GM23248 (cell line): ENCODE measurements at regions not wholly inside any gene's neighbourhood (a gene's known extent, or its start where the extent isn't known, plus 50 kb on each side); places are given as distances from the start of the nearest gene placed in this dataset.

Experiments used
- DNase-seq: peaks from one replicate; pipeline ENCODE4 v3.0.0-alpha.2; 2015
- H2AFZ ChIP-seq: fragments of 200-600 bp; sonication (generic); 2 replicates; pipeline ENCODE4 v1.6.1; 2016; ENCODE audit warnings: antibody characterized with exemption
- H3F3A ChIP-seq: fragments of 200-600 bp; sonication (generic); 2 replicates; pipeline ENCODE4 v1.6.1; 2016; ENCODE audit warnings: mild to moderate bottlenecking, antibody characterized with exemption, mixed run types; ENCODE audit not compliant: insufficient read depth
- H3K27ac ChIP-seq: fragments of 200-600 bp; sonication (generic); 2 replicates; pipeline ENCODE4 v1.5.1; 2016; ENCODE audit warnings: mild to moderate bottlenecking
- H3K27me3 ChIP-seq: fragments of 200-600 bp; sonication (generic); replicated peaks from 2 replicates; pipeline ENCODE4 v1.6.1; 2016; ENCODE audit warnings: mild to moderate bottlenecking; ENCODE audit not compliant: insufficient read depth
- H3K36me3 ChIP-seq: fragments of 200-600 bp; sonication (generic); 2 replicates; pipeline ENCODE4 v1.6.1; 2016; ENCODE audit warnings: low read depth, mild to moderate bottlenecking
- H3K4me1 ChIP-seq: fragments of 200-600 bp; sonication (generic); 2 replicates; pipeline ENCODE4 v1.6.1; 2016; ENCODE audit warnings: mild to moderate bottlenecking; ENCODE audit not compliant: insufficient read depth
- H3K4me2 ChIP-seq: fragments of 200-600 bp; sonication (generic); one replicate; pipeline ENCODE4 v1.6.1; 2016; ENCODE audit warnings: mild to moderate bottlenecking; ENCODE audit not compliant: unreplicated experiment
- H3K4me3 ChIP-seq: fragments of 200-600 bp; sonication (generic); 2 replicates; pipeline ENCODE4 v1.5.1; 2016; ENCODE audit warnings: mild to moderate bottlenecking
- H3K79me2 ChIP-seq: fragments of 200-600 bp; sonication (generic); 2 replicates; pipeline ENCODE4 v1.6.1; 2016; ENCODE audit warnings: mild to moderate bottlenecking; ENCODE audit not compliant: insufficient read depth
- H3K9ac ChIP-seq: fragments of 200-600 bp; sonication (generic); 2 replicates; pipeline ENCODE4 v1.6.1; 2016; ENCODE audit warnings: mild to moderate bottlenecking
- H3K9me2 ChIP-seq: fragments of 200-600 bp; sonication (generic); 2 replicates; pipeline ENCODE4 v1.6.1; 2016; ENCODE audit warnings: mixed run types, mild to moderate bottlenecking, moderate library complexity; ENCODE audit not compliant: insufficient read depth
- H3K9me3 ChIP-seq: fragments of 200-600 bp; sonication (generic); one replicate; pipeline ENCODE4 v1.6.1; 2017; ENCODE audit warnings: low read depth
- H4K20me1 ChIP-seq: fragments of 200-600 bp; sonication (generic); 2 replicates; pipeline ENCODE4 v1.6.0; 2016; ENCODE audit not compliant: insufficient read depth
- EZH2 ChIP-seq: fragments of 200-600 bp; sonication (generic); IDR thresholded peaks from 2 replicates; pipeline ENCODE4 v1.6.1; 2018; ENCODE audit warnings: antibody characterized with exemption, mild to moderate bottlenecking; ENCODE audit not compliant: insufficient read depth, poor library complexity, severe bottlenecking
- EZH2phosphoT487 ChIP-seq: fragments of 200-600 bp; sonication (generic); IDR thresholded peaks from 2 replicates; pipeline ENCODE4 v1.6.1; 2018; ENCODE audit warnings: antibody characterized with exemption, moderate library complexity, mild to moderate bottlenecking, low read depth; ENCODE audit not compliant: insufficient read depth
- WGBS, 2 experiments: methylation state at CpG; one replicate each; pipeline ENCODE4 v1.1.6; 2015 to 2017; ENCODE audit warnings: low lambda C conversion rate in 2 of 2, low coverage in 1 of 2; ENCODE audit errors: missing lambda C conversion rate in 2 of 2; 5-methylcytosine and 5-hydroxymethylcytosine counted together
- in situ Hi-C: fragments of 300-500 bp; cut with MboI; formaldehyde crosslinking; loops from 2 replicates; pipeline ENCODE4 v1.15.0; 2020

GRCh38 chr12:92079054-92079385 is 66.6 kb downstream of the BTG1 start:
- in situ Hi-C loops: no loop called here
- peak; percentile 65 for DNase-seq
- TF ChIP-seq EZH2: no peak
- no peak for TF ChIP-seq EZH2phosphoT487
- H3K4me3 ChIP-seq: peak overlapping the region; percentile 39; the same call in 1 of the 2 replicates
- no peaks in the 10 kb centered on the region for H3K36me3 ChIP-seq
- H3K4me2 ChIP-seq: peak overlapping the region; percentile 63
- H3K9me2 ChIP-seq: no peaks in the 10 kb centered on the region
- H3K79me2 ChIP-seq: no peaks in the 10 kb centered on the region
- H3K4me1 ChIP-seq: peaks cover 71% of the 10 kb centered on the region
- no peaks in the 10 kb centered on the region for H3K27me3 ChIP-seq
- peak overlapping the region; percentile 74 for H3K9ac ChIP-seq
- H2AFZ ChIP-seq: no peak overlapping the region
- H3F3A ChIP-seq: peaks cover 68% of the 10 kb centered on the region
- H3K27ac ChIP-seq: peak overlapping the region; percentile 97
- no peaks in the 10 kb centered on the region for H3K9me3 ChIP-seq
- no peaks in the 10 kb centered on the region for H4K20me1 ChIP-seq

- Histone ChIP-seq H3K27me3 (no peaks in the 10 kb centered on the region), H3K4me2 (peak overlapping the region; percentile 63), H3K4me3 (peak overlapping the region; percentile 39), H3K9me3 (no peaks in the 10 kb centered on the region), H3K9me2 (no peaks in the 10 kb centered on the region), H3K27ac (peak overlapping the region; percentile 97), H3K79me2 (no peaks in the 10 kb centered on the region), H3F3A (peaks cover 68% of the 10 kb centered on the region), H4K20me1 (no peaks in the 10 kb centered on the region), H3K36me3 (no peaks in the 10 kb centered on the region), H3K9ac (peak overlapping the region; percentile 74), H3K4me1 (peaks cover 71% of the 10 kb centered on the region), H2AFZ (no peak overlapping the region)
- 1 to 2% methylated on average over 4 of the region's 4 CpGs for WGBS, 2 experiments
- peak; percentile 100 for DNase-seq
- in situ Hi-C loops: no loop called here
- TF ChIP-seq EZH2 (no peak), EZH2phosphoT487 (peak; percentile 78; the same call in 1 of the 2 replicates)
Measured at GRCh38 chr12:92078167-92079053, 67.2 kb downstream of the BTG1 start.

- H3K9me2 ChIP-seq: no peaks in the 10 kb centered on the region
- H3K36me3 ChIP-seq: no peaks in the 10 kb centered on the region
- TF ChIP-seq EZH2 (no peak), EZH2phosphoT487 (no peak)
- 50 to 56% methylated on average over 1 of the region's 1 CpG for WGBS, 2 experiments
- H3K27me3 ChIP-seq: no peaks in the 10 kb centered on the region
- H4K20me1 ChIP-seq: no peaks in the 10 kb centered on the region
- no peak for DNase-seq
- no peaks in the 10 kb centered on the region for H3K9me3 ChIP-seq
- peaks cover 68% of the 10 kb centered on the region for H3F3A ChIP-seq
- H3K4me1 ChIP-seq: peaks cover 71% of the 10 kb centered on the region
- in situ Hi-C loops: no loop called here
- peak overlapping the region; percentile 97 for H3K27ac ChIP-seq
- H3K9ac ChIP-seq: peak overlapping the region; percentile 74
- H3K4me2 ChIP-seq: peak overlapping the region; percentile 59
- no peak overlapping the region for H2AFZ ChIP-seq
- H3K4me3 ChIP-seq: peak overlapping the region; percentile 19; the same call in 1 of the 2 replicates
- no peaks in the 10 kb centered on the region for H3K79me2 ChIP-seq
Measured at GRCh38 chr12:92077530-92077929, 68.1 kb downstream of the BTG1 start.

- Histone ChIP-seq H3K9me2 (no peaks in the 10 kb centered on the region), H3K9me3 (no peaks in the 10 kb centered on the region), H3K9ac (peak overlapping the region; percentile 33), H3K4me3 (no peak overlapping the region), H4K20me1 (no peaks in the 10 kb centered on the region), H3K4me1 (peaks cover 63% of the 10 kb centered on the region), H2AFZ (no peak overlapping the region), H3K27me3 (no peaks in the 10 kb centered on the region), H3K36me3 (no peaks in the 10 kb centered on the region), H3K79me2 (no peaks in the 10 kb centered on the region), H3K4me2 (peak overlapping the region; percentile 21), H3K27ac (peak overlapping the region; percentile 97), H3F3A (peaks cover 58% of the 10 kb centered on the region)
- in situ Hi-C loops: no loop called here
- no peak for DNase-seq
- TF ChIP-seq EZH2 (no peak), EZH2phosphoT487 (no peak)
Measured at GRCh38 chr12:92076101-92076500, 69.5 kb downstream of the BTG1 start.
